Gastroesophageal sphincter (tissue), 2 donors: ENCODE measurements at regions not wholly inside any gene's neighbourhood (a gene's known extent, or its start where the extent isn't known, plus 50 kb on each side); places are given as distances from the start of the nearest gene placed in this dataset.

Source experiments
- EP300 ChIP-seq: sonication (generic); formaldehyde crosslinking; IDR thresholded peaks from one replicate; pipeline ENCODE4 v1.6.1; 2017; ENCODE audit warnings: antibody characterized with exemption, mild to moderate bottlenecking
- POLR2AphosphoS5 ChIP-seq: sonication (generic); formaldehyde crosslinking; IDR thresholded peaks from one replicate; pipeline ENCODE4 v1.6.1; 2017; ENCODE audit warnings: antibody characterized with exemption

DNA sequence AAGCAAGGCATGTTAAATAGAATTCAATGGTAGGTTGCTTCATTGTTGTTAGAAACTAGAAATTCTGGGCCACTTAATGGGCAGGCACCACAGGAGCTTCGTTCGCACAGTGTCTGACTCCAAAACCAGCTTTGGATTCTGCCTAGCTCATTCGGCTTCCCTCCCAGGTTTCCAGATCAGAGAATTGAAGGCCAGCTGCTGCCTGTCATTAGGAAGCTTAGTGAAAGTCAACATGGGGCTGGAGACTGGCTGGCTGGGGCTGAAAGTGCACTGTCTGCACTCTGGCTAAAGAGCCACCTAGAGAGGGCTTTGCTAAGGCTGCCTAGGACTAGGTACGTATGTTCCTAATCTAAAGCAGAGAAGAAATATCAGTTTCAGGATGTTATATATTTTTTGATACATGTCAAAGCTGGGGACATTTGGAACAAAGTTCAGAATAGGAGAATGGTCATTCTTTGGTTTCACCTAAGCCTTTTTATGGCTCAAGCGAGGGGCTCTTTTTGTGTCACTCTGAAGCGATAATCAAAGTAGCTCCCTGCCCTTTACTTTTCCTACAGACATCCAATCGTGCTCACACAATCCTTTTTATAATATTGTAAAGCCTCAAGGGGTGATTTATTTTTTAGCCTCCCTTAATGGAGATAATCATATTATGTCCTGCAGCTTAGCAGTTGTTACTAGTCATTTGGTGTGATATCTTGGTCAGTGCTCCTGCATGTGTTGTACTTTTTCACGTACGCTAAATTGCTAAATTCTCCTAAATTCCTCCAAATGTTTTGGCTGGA lies 238.5 kb upstream of the NAV3 start:
- TF ChIP-seq EP300 (no peak), POLR2AphosphoS5 (no peak)
